ENCODE measurements at regions not wholly inside any gene's neighbourhood (a gene's known extent, or its start where the extent isn't known, plus 50 kb on each side); places are given as distances from the start of the nearest gene placed in this dataset.

- H3K9me3 ChIP-seq (ENCODE audit: control insufficient read depth in 1 of 2, insufficient read depth in 1 of 2, low read length in 2 of 2): peaks cover 0 to 19% of the 10 kb centered on the region in 2 experiments
- H3K4me1 Mint-ChIP-seq (ENCODE audit: low read depth): no peaks in the 10 kb centered on the region
- H3K4me1 ChIP-seq (ENCODE audit: insufficient read depth, low read length): no peaks in the 10 kb centered on the region
- H3K27me3 ChIP-seq (ENCODE audit: control insufficient read depth in 1 of 2, insufficient read depth in 2 of 2, low read length in 2 of 2): no peaks in the 10 kb centered on the region
- no peak for DNase-seq
- peaks cover 8% of the 10 kb centered on the region for H3K27me3 Mint-ChIP-seq
- ATAC-seq (ENCODE audit: poor library complexity): no peak
- intact Hi-C loops (cut with DNase I, micrococcal nuclease): no loop called here
- no peak overlapping the region for H3K27ac ChIP-seq (ENCODE audit: low read depth in 1 of 2, low read length in 2 of 2)
- no peaks in the 10 kb centered on the region for H3K9me3 Mint-ChIP-seq
- no peaks in the 10 kb centered on the region for H3K36me3 Mint-ChIP-seq (ENCODE audit: low read depth)
- TF ChIP-seq, protein P1, sequence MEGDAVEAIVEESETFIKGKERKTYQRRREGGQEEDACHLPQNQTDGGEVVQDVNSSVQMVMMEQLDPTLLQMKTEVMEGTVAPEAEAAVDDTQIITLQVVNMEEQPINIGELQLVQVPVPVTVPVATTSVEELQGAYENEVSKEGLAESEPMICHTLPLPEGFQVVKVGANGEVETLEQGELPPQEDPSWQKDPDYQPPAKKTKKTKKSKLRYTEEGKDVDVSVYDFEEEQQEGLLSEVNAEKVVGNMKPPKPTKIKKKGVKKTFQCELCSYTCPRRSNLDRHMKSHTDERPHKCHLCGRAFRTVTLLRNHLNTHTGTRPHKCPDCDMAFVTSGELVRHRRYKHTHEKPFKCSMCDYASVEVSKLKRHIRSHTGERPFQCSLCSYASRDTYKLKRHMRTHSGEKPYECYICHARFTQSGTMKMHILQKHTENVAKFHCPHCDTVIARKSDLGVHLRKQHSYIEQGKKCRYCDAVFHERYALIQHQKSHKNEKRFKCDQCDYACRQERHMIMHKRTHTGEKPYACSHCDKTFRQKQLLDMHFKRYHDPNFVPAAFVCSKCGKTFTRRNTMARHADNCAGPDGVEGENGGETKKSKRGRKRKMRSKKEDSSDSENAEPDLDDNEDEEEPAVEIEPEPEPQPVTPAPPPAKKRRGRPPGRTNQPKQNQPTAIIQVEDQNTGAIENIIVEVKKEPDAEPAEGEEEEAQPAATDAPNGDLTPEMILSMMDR (IDR thresholded peaks at IDR 0.05): no peak
- POLR2A ChIA-PET: no interaction called here
- CTCF ChIA-PET: no interaction called here
- H3K36me3 ChIP-seq (ENCODE audit: insufficient read depth, low read length): no peaks in the 10 kb centered on the region
- H3K4me3 Mint-ChIP-seq: no peak overlapping the region
- H3K4me3 ChIP-seq (ENCODE audit: low read length): no peak overlapping the region
- H3K27ac Mint-ChIP-seq: no peak overlapping the region
These were observed 145.9 kb upstream of the SPACA7 start for GRCh38 chr13:112229992-112230872.

- Histone ChIP-seq H3K36me3 (ENCODE audit: insufficient read depth, low read length) (no peaks in the 10 kb centered on the region), H3K9me3 (ENCODE audit: control insufficient read depth in 1 of 2, insufficient read depth in 1 of 2, low read length in 2 of 2) (peaks cover 0 to 13% of the 10 kb centered on the region in 2 experiments), H3K4me1 (ENCODE audit: insufficient read depth, low read length) (no peaks in the 10 kb centered on the region), H3K4me3 (ENCODE audit: low read length) (no peak overlapping the region), H3K27ac (ENCODE audit: low read depth in 1 of 2, low read length in 2 of 2) (no peak overlapping the region), H3K27me3 (ENCODE audit: control insufficient read depth in 1 of 2, insufficient read depth in 2 of 2, low read length in 2 of 2) (no peaks in the 10 kb centered on the region)
- H3K27ac Mint-ChIP-seq: no peak overlapping the region
- H3K36me3 Mint-ChIP-seq (ENCODE audit: low read depth): no peaks in the 10 kb centered on the region
- CTCF ChIA-PET: no interaction called here
- DNase-seq (no peak), ATAC-seq (ENCODE audit: poor library complexity) (no peak)
- intact Hi-C loops (cut with DNase I, micrococcal nuclease): no loop called here
- peaks cover 14% of the 10 kb centered on the region for H3K27me3 Mint-ChIP-seq
- H3K4me3 Mint-ChIP-seq: no peak overlapping the region
- TF ChIP-seq, protein P1 (IDR thresholded peaks at IDR 0.05): no peak
- no peaks in the 10 kb centered on the region for H3K9me3 Mint-ChIP-seq
- no peaks in the 10 kb centered on the region for H3K4me1 Mint-ChIP-seq (ENCODE audit: low read depth)
- POLR2A ChIA-PET: no interaction called here
These were observed 144.6 kb upstream of the SPACA7 start for GRCh38 chr13:112231451-112232083.

GRCh38 chr13:112233256-112233655, 142.9 kb upstream of the SPACA7 start:
- ChIA-PET CTCF (no interaction called here), POLR2A (no interaction called here)
- H3K4me3 Mint-ChIP-seq: no peak overlapping the region
- Histone ChIP-seq H3K9me3 (ENCODE audit: control insufficient read depth in 1 of 2, insufficient read depth in 1 of 2, low read length in 2 of 2) (peaks cover 0 to 14% of the 10 kb centered on the region in 2 experiments), H3K4me1 (ENCODE audit: insufficient read depth, low read length) (no peaks in the 10 kb centered on the region), H3K27ac (ENCODE audit: low read depth in 1 of 2, low read length in 2 of 2) (no peak overlapping the region), H3K4me3 (ENCODE audit: low read length) (no peak overlapping the region), H3K27me3 (ENCODE audit: control insufficient read depth in 1 of 2, insufficient read depth in 2 of 2, low read length in 2 of 2) (no peaks in the 10 kb centered on the region), H3K36me3 (ENCODE audit: insufficient read depth, low read length) (no peaks in the 10 kb centered on the region)
- H3K9me3 Mint-ChIP-seq: no peaks in the 10 kb centered on the region
- ATAC-seq (ENCODE audit: poor library complexity) (no peak), DNase-seq (no peak)
- H3K4me1 Mint-ChIP-seq (ENCODE audit: low read depth): no peaks in the 10 kb centered on the region
- intact Hi-C loops (cut with DNase I, micrococcal nuclease): no loop called here
- no peaks in the 10 kb centered on the region for H3K36me3 Mint-ChIP-seq (ENCODE audit: low read depth)
- no peak overlapping the region for H3K27ac Mint-ChIP-seq
- TF ChIP-seq, protein P1 (IDR thresholded peaks at IDR 0.05): no peak
- peaks cover 14% of the 10 kb centered on the region for H3K27me3 Mint-ChIP-seq

Data from CD4-positive, alpha-beta T cell (primary cell).